DMS79 treated with DMSO at 0.1 percent for 48 hours (cell line): ENCODE measurements at regions not wholly inside any gene's neighbourhood (a gene's known extent, or its start where the extent isn't known, plus 50 kb on each side); places are given as distances from the start of the nearest gene placed in this dataset.
"Not testable (repeated sequence)": the region's sequence is repeated elsewhere in the genome, so short reads cannot be mapped to it uniquely, and the experiment has no call there.

Experiments used
- DNase-seq: peaks from one replicate; lab custom pipeline; 2025; lab: John Stamatoyannopoulos, UW

DNA sequence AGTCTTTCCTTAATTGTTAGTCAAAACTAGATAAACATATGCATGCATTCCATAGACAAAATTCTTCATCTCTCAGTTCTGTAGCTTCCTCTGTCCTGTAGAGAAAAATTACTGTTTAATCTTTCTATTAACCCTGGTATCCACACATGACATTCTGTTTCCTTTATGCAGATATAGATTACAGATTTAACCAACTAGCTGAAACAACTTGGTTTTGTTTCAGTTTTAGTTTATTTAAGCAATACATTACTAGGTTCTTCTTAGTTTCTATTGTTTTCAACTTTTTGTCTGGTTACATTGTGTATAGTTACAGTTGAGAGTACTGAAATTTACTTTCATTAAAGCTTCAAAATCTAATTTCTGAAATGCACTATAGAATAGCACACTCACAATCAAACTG lies 933.9 kb upstream of the EPHA5 start:
- DNase-seq: no peak

DNA sequence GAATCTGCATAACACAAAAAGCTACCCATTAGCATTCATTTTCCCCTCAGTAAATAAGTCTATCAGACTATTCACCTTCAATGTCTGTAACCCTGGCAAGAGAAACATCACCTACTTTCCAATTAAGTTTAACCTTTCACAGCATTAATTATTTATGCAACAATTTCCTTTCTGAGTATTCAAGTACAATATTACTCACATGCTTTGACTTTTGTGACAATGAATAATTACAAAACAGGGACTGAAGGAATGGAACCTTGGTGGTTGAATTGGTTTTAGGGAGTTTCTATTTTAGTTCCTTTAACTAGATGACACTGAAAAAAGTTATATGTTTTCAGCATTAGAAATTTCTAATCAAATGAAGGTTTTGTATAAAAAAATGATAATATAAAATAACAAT lies 932.3 kb upstream of the EPHA5 start:
- DNase-seq: no peak

DNA sequence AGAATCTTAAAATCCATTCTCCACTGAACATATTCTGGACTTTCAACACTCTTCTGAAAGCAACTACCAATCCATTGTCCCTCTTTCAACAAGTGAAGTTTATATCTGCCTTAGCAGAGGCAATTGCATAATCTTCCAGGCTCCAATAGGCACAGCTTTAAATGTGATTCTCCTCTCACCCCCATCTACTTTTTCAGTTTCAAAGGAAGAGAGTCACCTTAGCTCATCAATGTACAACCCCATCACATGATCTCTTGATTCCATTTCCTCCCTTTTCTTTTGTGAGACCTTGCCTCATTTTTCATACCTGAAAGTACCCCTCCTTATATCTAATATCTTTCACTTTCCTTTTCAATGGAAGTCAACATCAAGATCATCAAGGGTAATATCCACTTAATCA lies 921.7 kb upstream of the EPHA5 start:
- DNase-seq: no peak

DNA sequence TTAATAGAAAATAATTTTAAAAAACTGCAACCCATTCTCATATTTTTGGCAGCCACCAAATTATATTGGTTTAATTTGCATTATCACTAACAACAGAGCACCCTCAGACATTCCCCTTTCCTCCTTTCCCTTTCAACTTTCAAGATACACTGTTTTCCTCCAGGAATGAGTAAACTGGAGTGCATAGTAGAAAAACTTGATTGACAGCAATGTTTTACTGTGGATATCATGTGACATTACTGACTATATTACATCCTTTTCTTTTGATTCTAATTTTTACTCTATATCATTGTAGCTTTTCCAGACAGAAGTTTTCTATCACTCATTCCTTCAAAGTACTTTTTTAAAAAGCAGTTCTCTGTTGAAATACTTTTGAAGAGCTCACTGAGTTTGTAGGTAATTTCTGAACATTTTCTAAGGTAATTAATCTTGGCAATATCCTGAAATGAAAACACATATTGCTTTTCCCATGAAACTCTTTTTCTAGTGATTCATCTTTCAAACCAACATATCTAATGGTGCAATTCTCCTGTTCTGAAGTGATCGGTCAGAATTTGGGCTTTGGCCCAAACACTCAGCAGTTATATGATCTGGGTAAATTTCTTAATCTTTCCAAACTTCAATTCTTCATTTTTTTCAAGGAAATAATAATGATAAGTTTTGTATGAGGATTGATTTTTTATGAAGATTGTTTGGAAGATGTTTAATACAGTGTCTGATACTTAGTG lies 920.4 kb upstream of the EPHA5 start:
- no peak for DNase-seq

DNA sequence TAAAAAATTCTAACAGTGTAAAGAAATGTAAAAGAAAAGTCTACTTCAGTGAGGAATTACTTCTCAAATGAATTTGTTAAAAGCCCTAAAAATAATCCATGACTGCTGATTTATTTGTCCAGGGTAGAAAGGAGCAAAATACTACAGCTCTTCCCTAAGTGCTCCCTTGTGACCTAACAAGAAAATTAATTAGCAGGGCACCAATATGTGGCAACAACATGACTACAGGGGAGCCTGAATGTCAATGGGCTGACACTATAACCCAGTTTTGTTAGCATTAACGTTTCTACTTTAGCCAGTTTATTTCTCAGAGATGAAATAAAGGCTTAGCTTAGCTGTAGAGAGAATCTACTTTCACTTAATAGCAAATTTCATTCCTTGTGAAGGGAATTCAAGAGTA lies 918.9 kb upstream of the EPHA5 start:
- no peak for DNase-seq

DNA sequence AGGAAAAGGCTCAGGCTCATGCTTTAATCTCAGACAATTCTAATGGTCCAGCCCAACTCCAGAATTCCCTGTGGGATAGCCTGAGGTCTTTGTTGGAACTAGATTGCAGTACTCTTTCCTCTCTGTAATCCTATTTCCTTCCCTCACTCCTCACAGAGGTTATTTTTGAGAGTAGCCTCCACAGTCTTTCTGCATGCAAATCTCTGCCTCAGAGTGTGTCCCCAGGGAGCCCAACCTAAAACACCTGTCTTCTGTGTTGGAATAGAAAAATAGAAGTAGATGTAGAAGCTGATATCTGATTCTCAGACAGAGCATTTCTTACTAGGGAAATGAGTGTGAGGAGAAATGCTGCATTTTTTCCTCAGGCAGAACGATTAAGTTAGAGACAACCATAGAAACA lies 915.5 kb upstream of the EPHA5 start:
- DNase-seq: no peak

DNA sequence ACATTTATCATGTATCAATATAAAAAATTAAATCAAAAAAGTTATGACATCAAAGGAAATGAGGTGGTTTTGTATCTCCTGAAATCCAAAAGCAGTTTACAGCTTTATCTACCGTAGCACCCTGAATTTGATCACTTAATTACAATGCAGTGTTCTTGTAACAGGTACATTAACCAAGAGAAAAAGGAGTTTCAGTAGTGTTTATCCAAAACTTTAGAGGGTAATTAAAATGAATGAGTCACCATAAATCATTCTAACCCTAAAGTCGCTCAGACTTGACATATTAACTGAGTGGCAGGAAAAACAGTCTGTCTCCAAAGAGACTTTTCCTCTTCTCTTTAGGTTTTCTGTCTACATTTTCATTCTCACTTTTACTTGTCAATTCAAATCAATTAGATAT lies 907.6 kb upstream of the EPHA5 start:
- DNase-seq: no peak

DNA sequence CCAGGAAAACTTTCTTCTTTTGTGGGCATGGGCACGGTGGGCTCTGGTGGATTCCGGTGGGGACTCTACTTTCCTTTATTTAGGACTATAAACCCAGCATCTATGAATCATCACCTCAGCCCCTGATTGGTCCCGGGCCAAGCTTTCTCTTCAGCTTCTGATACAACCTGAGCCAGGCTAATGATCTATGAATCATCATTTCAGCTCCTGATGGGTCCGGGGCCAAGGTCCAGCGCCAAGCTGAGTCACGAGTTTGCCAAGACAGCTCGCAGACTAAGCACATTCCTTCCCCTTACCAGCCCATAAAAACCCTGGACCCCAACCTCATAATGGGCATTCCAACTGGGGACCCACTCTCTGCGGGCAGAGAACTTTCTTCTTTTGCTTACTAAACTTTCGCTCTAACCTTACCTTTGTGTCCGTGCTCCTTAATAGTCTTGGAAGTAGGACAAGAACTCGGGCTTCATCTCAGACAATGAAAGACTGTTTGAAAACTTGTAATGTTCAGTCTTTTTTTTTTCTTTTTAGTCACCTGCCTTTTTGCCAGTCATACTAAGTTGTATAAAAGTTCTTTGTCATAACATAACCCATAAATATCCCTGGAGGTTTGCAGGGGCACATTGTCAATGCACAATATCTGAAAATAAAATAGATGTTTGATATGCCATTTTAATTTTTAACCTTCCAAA lies 904.9 kb upstream of the EPHA5 start:
- no peak for DNase-seq

DNA sequence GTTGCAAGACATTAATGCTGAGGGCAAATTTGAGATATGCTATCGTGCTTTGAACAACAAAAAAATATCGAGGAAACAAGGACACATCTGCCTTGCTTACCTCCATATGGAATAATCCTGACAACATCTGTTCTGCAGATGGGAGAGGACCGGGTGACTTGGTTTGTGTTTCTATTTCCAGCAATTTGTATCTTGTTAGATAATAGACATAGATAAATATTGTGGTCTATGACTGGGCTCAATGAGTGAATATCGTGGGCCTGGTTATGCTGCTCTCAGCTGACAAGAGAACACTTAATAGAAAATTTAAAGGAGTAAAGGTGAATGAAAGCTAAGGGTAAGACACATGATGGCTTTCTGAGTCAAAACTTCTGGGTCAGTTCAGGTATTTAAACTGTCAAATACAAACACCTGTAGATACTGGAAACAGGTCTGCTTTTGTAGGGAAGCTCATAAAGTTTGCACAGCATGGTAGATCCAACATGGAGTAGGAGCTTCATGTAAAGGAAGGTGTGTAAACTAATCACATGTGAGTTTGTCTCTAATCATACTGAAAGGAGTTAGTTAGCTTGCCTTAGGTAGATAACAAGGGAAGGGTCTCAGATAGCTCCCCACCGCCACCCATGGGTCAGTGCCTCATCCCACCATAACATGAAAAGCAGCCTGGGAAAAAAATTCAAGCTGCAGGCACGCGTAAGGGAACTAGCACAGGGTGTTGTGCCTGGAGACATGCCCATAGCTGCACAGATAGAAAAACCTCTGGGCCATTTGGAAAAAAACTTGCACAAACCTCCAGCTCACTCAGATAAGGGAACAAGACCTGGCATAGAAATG lies 904.1 kb upstream of the EPHA5 start:
- DNase-seq: no peak

DNA sequence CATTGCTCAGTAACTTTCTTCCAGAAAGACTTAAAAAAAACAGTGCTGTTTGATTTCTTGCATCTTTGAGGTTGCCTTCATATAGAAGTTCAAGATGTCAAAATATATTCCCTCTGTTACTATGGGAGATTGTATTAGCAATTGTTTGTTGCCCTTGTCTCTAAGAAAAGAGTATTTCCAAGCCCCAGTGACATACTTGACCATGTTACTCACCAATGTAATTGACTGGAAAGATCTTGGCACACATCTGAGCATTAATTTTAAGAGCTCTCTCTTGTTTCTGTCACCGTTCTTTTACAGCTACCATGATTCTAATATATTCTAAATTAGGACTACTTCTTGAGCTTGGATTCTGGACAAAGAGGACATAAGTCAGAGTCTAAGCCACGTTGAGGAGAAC lies 902.7 kb upstream of the EPHA5 start:
- DNase-seq: peak; percentile 45

DNA sequence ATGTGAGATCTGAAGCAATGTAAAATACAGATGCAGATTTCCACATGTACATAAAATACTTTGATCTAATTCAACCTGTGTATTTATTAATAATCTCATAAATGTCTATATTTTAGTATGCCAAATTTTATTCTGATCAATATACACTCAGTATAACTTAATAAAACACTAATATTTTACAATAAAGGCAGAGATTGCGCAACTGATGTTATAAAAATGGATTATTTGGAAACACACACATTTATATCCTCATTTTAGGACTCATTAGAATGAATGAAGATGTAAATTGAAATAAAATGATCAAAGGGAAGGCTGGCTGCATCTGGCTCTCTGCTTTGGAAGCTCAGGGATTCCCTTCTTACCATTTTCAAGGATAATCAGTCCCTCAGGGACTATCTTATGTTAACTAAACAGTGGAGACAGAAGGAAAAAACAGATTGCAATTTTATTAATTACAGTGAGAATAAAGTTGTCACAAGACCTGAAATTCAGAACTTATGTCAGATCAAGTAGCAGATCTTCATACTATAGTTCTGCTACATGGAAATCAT lies 900.9 kb upstream of the EPHA5 start:
- no peak for DNase-seq

DNA sequence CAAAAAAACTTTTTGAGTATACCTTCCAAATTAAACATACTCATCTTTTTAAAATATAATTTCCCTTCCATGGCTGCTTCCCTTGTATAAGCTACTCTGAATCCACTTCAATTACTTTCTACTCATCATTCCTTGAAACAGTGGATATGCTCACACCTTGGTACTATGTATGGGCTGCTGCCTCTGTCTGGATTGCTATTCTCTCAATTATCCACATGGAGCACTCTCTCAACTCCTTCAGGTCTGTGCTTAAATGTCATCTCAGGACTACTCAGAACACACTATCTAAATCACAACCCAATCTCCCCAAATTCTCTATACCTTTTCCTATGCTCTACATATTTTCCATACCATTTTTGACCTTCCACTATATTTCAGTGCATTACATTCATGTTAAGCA lies 898.9 kb upstream of the EPHA5 start:
- no peak for DNase-seq

DNA sequence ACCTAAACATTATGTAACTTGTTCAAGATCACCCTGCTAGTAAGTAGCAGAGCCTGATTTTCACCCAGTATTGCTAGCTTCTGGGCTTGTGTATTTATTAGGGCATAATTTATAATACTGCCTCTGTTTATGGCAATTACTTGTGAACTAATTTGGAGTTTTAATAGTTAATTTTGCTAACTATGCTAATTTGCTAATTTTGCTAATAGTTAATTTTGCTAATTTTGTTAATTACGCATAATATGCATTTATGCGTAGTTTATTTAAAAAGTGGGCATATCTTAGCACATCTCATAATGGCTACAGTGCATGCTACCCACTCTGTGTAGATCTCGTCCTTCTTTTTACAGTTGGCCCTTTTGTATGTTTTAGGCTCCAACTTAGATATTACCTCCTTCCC lies 898.1 kb upstream of the EPHA5 start:
- DNase-seq: no peak

DNA sequence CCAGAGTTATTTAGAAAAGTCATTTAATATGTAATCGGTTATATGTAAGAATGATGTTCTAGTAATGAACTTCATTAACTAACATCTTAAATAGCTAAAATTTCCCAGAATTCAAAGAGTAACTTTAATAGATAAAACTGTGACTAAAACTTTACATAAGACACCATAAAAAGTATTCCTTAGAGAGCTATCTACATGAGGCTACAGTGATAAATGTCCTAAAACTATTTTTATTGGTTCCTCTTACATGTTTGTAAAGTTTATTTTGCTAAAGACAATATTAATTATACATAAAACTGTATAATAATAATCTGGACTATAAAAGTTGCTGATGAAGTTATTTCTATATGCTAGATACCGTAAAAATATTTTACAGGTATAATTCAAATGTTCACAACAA lies 897.7 kb upstream of the EPHA5 start:
- DNase-seq: no peak

DNA sequence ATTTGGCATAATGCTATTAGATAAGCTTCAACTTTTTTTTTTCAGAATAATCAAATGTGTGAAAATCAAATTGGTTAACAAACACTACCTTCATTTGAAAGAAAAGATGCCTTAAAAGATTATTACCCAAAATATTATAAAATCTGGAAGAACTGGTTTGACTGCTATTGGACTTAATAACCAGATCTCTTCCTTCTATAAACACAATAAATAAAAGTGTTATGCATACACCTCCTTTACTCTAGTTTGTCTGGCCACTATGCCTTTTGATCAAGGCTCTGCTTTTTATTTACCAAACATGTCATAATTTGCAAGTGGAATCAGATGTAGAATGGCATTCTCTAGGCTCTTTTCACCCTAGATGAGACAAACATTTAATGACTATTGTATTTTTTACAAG lies 897.3 kb upstream of the EPHA5 start:
- no peak for DNase-seq

DNA sequence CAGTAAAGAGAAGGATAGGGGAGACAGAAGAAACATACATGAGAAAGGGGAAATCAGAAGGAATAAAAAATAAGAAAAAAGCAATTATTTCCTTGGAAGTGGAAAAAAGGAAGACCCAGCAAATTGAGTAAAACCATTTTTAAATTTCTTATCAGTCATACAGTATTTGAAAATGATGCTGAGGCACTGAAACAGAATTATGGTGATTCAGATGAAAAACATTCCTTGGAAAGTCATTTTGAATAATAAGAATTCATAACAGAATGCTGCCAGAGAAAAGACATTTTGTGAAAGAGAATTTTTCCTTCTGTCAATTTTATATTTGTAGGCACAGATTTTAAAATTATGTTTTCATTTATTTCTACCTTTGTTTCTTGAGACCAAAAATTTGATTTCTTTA lies 895.5 kb upstream of the EPHA5 start:
- no peak for DNase-seq

DNA sequence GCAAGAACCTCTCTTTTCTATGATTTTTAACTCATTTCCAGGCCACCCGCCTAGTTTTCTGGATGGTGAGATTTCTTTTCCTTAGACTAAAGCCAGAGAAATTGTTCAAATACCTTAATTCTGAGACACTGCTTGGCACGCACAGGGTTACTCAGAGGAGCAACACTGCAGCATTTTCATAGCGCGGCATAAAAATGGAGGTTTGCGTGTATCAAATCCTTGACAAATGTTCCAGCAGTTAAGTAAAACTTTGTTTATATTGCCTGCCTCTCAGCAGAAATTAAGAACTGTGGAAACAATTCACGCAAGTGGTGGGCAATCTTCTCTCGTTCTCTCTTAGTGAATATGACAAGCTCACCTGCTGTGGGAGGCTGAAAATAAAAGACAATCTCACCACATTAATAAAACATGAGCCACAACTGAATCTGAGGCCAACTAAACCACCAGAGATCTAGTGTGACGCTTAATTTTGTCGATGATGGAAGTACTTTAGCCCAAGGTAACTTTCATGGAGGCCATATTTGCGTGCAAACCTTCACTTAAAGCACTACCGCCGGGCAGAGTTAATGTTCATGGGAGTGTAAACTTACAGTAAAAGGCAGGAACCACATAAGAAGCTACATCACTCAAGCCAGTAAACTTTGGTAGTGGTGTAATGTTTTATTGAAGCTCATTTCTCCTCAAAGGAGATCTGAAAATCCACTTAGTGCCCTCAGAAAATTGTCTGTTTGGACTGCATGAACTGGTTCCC lies 894.8 kb upstream of the EPHA5 start:
- DNase-seq: no peak

DNA sequence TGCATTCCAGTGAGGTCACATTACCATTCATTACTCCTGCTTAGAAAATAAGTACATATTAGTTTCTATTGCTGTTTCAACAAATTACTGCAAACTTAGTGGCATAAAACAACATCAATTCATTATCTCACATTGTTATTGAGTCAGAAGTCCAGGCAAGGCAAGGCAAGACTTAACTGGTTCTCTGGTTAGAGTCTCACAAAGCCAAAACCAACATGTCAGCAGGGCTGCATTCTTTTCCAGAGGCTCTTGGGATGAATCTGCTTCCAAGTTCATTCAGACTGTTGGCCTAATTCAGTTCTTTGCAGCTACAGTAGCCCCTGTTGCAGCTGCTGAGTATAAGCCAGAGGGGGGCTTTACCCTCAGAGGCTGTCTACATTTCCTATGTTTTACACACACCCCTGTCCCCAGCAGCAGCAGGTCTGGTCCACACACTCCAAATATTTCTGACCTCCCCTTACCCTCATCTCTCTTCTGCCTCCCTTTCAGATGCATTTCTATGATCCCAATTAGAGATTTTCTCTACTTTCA lies 892.1 kb upstream of the EPHA5 start:
- no peak for DNase-seq

DNA sequence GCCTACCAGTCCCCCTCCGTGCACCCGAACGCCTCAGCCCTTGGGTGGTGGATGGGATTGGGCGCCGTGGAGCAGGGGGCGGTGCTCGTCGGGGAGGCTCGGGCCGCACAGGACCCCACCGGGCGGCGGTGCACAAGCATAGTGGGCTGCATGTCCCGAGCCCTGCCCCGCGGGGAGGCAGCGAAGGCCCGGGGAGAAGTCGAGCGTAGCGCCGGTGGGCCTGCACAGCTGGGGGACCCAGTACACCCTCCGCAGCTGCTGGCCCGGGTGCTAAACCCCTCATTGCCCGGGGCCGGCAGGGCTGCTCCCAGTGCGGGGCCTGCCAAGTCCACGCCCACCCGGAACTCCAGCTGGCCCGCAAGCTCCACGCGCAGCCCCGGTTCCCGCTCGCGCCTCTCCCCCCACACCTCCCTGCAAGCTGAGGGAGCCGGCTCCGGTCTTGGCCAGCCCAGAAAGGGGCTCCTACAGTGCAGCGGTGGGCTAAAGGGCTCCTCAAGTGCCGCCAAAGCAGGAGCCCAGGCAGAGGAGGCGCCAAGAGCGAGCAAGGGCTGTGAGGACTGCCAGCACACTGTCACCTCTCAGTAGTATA lies 891.3 kb upstream of the EPHA5 start:
- not testable (repeated sequence) for DNase-seq

DNA sequence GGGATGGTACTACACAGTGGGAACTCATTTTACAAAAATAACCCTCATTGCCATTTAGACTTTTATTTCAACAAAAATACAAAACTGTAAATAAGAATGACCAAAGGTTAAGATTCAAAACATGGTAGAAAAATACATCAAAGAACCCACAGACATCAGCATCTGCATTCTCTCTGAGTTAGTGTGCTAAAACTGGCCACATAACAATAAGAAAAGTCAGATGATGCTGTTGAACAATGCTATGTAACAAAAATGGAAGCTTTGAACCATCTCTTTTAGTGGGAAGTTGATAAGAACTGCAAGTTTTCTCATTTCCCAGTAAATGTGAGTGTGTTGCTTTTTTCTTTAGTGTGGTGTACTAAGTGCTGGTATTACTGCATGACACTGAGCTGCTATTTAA lies 888.4 kb upstream of the EPHA5 start:
- DNase-seq: no peak

DNA sequence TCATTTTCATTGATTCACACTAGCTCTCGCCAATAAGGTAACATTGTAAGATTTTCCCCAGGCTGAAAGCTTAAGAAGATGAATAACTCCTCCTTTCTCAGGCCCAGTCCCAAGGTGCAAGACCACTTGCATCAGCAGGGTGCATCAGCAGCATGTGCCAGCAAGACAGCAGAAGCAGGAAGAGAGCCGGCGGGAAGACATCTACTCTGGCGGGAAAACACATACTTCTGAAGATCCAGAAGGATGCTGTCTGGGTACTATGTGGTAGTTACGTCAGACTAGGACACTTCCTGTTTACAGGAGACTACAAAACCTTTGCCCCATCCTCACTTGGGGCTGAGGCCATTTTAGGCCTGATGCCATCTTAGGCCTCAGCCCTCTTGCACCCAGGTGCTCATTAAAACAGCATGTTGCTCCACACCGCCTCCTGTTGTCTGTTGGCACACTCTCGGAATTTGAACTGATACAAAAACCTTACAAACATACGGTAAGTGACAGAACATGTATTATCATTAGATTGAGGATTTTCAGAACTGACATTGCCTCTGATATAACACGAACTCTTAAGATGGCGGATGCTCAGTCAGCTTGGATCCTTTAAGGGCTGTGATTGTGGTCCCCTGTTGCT lies 886.5 kb upstream of the EPHA5 start:
- no peak for DNase-seq
